MM.1S (cell line): ENCODE measurements at regions not wholly inside any gene's neighbourhood (a gene's known extent, or its start where the extent isn't known, plus 50 kb on each side); places are given as distances from the start of the nearest gene placed in this dataset.

Experiments
- CTCF ChIP-seq: fragments of 300-600 bp; sonication (generic); IDR thresholded peaks from 2 replicates; pipeline ENCODE4 v1.5.1; 2016; ENCODE audit warnings: antibody characterized with exemption, low read length, mixed read lengths
- EZH2 ChIP-seq: fragments of 300-600 bp; sonication (generic); optimal IDR thresholded peaks from 2 replicates; pipeline ENCODE3; 2017; ENCODE audit warnings: low read depth, mild to moderate bottlenecking, antibody characterized with exemption, low read length, mixed read lengths
- EZH2phosphoT487 ChIP-seq: fragments of 300-600 bp; sonication (generic); IDR thresholded peaks from 2 replicates; pipeline ENCODE4 v1.6.1; 2018; ENCODE audit warnings: antibody characterized with exemption, low read length

GRCh38 chr11:69997352-69997751, 80.8 kb upstream of the ANO1 start:
- TF ChIP-seq EZH2 (no peak), CTCF (no peak), EZH2phosphoT487 (no peak)
